ENCODE measurements at regions not wholly inside any gene's neighbourhood (a gene's known extent, or its start where the extent isn't known, plus 50 kb on each side); places are given as distances from the start of the nearest gene placed in this dataset.

DNA sequence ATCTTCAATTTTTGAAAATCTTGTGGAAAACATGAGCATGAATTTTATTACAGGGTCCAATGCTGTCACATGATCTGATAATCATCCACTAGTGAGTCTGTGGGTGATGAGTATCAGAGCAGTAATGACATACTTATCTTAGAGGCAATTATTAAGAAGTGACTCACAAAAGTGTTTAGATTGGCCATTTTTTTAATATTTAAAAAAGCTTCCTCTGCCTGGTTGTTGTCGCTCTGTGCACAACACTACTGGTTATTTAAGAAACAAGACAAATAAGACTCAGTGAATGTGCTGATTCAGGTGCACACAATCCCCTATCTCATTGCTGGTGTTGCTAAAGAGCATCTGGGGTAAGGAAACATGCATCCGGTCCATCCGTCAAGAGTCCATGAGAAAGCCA is 665.8 kb upstream of the ZEB2 start:
- FAIRE-seq: no peak
- 85 to 89% (median 87%) methylated on average over 3 of the region's 3 CpGs for WGBS, 3 donors
- Histone ChIP-seq H3K36me3 (ENCODE audit: control insufficient read depth in 3 of 3, insufficient read depth in 2 of 3, low read depth in 1 of 3, low read length in 3 of 3) (no peaks in the 10 kb centered on the region), H3K4me3 (ENCODE audit: low read depth in 1 of 3, low read length in 3 of 3) (no peak overlapping the region), H3K4me1 (ENCODE audit: control insufficient read depth in 3 of 3, insufficient read depth in 2 of 3, low read depth in 1 of 3, low read length in 2 of 3) (no peaks in the 10 kb centered on the region), H3K9me3 (ENCODE audit: control insufficient read depth in 2 of 2, insufficient read depth in 1 of 2, low read depth in 1 of 2, low read length in 1 of 2) (no peaks in the 10 kb centered on the region), H3K27ac (ENCODE audit: low read depth in 1 of 3, low read length in 2 of 3) (no peak overlapping the region), H3K27me3 (ENCODE audit: control insufficient read depth in 3 of 3, insufficient read depth in 3 of 3, low read length in 3 of 3) (no peaks in the 10 kb centered on the region)
- DNase-seq: no peak

DNA sequence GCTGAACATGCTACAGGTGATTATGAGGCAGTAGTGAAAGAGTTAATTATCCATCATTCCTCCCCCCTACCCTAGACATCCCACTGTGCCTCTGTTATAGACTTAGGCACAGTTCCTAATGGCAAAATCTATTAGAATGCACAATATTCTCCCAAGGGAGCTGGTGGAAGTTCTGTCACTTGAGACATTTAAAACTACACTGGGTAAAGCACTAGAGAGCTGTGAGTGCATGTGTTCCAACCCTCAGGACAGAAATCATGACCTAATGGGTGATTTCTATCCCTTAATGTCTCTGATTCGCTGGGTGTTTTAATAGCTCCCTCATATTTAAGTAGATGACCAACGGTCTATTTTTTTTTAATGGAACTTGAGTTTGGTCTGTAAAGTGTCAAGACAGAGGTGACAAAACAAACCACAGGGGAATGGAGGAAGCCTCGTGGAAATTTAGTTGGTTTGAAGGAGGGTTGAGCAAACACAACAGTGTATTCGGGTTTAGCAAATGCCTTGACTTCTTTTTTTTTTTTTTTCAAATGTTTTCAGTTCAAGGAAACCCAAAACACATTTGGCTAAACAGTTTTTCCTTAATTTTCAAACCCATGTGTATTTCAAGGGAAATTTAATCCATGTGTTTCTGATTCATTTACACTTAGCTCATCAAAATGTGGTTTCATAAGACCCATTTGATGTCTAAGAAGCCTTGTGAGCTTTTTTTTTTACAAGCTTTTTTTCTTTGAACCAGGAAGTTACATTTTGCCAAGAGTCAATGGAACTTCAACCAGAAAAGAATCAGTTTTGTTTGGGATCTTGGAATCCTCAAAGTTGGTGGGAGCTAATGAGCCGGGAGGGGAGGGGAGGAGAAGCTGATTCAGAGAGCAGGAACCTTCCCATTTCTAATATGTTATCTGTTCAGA is 665.1 kb upstream of the ZEB2 start:
- Histone ChIP-seq H3K4me3 (ENCODE audit: low read depth in 1 of 3, low read length in 3 of 3) (no peak overlapping the region), H3K27ac (ENCODE audit: low read depth in 1 of 3, low read length in 2 of 3) (no peak overlapping the region), H3K4me1 (ENCODE audit: control insufficient read depth in 3 of 3, insufficient read depth in 2 of 3, low read depth in 1 of 3, low read length in 2 of 3) (no peaks in the 10 kb centered on the region), H3K9me3 (ENCODE audit: control insufficient read depth in 2 of 2, insufficient read depth in 1 of 2, low read depth in 1 of 2, low read length in 1 of 2) (no peaks in the 10 kb centered on the region), H3K27me3 (ENCODE audit: control insufficient read depth in 3 of 3, insufficient read depth in 3 of 3, low read length in 3 of 3) (no peaks in the 10 kb centered on the region), H3K36me3 (ENCODE audit: control insufficient read depth in 3 of 3, insufficient read depth in 2 of 3, low read depth in 1 of 3, low read length in 3 of 3) (no peaks in the 10 kb centered on the region)
- no peak for DNase-seq
- whole genome bisulfite sequencing, 3 donors: 66 to 74% (median 73%) methylated on average over 5 of the region's 5 CpGs
- no peak for FAIRE-seq

GRCh38 chr2:145169285-145169684 is 649.4 kb upstream of the ZEB2 start:
- Histone ChIP-seq H3K36me3 (ENCODE audit: control insufficient read depth in 3 of 3, insufficient read depth in 2 of 3, low read depth in 1 of 3, low read length in 3 of 3) (no peaks in the 10 kb centered on the region), H3K27me3 (ENCODE audit: control insufficient read depth in 3 of 3, insufficient read depth in 3 of 3, low read length in 3 of 3) (no peaks in the 10 kb centered on the region), H3K4me3 (ENCODE audit: low read depth in 1 of 3, low read length in 3 of 3) (no peak overlapping the region), H3K27ac (ENCODE audit: low read depth in 1 of 3, low read length in 2 of 3) (no peak overlapping the region), H3K4me1 (ENCODE audit: control insufficient read depth in 3 of 3, insufficient read depth in 2 of 3, low read depth in 1 of 3, low read length in 2 of 3) (no peaks in the 10 kb centered on the region), H3K9me3 (ENCODE audit: control insufficient read depth in 2 of 2, insufficient read depth in 1 of 2, low read depth in 1 of 2, low read length in 1 of 2) (no peaks in the 10 kb centered on the region)
- DNase-seq (no peak), FAIRE-seq (no peak)
- WGBS, 3 donors: 78 to 90% (median 86%) methylated on average over 2 of the region's 2 CpGs

- FAIRE-seq (no peak), DNase-seq (no peak)
- no peaks in the 10 kb centered on the region for H3K4me1 ChIP-seq (ENCODE audit: control insufficient read depth in 3 of 3, insufficient read depth in 2 of 3, low read depth in 1 of 3, low read length in 2 of 3)
- no peaks in the 10 kb centered on the region for H3K27me3 ChIP-seq (ENCODE audit: control insufficient read depth in 3 of 3, insufficient read depth in 3 of 3, low read length in 3 of 3)
- no peaks in the 10 kb centered on the region for H3K9me3 ChIP-seq (ENCODE audit: control insufficient read depth in 2 of 2, insufficient read depth in 1 of 2, low read depth in 1 of 2, low read length in 1 of 2)
- H3K4me3 ChIP-seq (ENCODE audit: low read depth in 1 of 3, low read length in 3 of 3): no peak overlapping the region
- 75 to 86% (median 84%) methylated on average over 5 of the region's 5 CpGs for WGBS, 3 donors
- H3K27ac ChIP-seq (ENCODE audit: low read depth in 1 of 3, low read length in 2 of 3): no peak overlapping the region
- H3K36me3 ChIP-seq (ENCODE audit: control insufficient read depth in 3 of 3, insufficient read depth in 2 of 3, low read depth in 1 of 3, low read length in 3 of 3): no peaks in the 10 kb centered on the region
Measured at GRCh38 chr2:145168091-145168490, 648.2 kb upstream of the ZEB2 start.

- no peaks in the 10 kb centered on the region for H3K9me3 ChIP-seq (ENCODE audit: control insufficient read depth in 2 of 2, insufficient read depth in 1 of 2, low read depth in 1 of 2, low read length in 1 of 2)
- H3K36me3 ChIP-seq (ENCODE audit: control insufficient read depth in 3 of 3, insufficient read depth in 2 of 3, low read depth in 1 of 3, low read length in 3 of 3): no peaks in the 10 kb centered on the region
- H3K27ac ChIP-seq (ENCODE audit: low read depth in 1 of 3, low read length in 2 of 3): no peak overlapping the region
- H3K4me3 ChIP-seq (ENCODE audit: low read depth in 1 of 3, low read length in 3 of 3): no peak overlapping the region
- H3K27me3 ChIP-seq (ENCODE audit: control insufficient read depth in 3 of 3, insufficient read depth in 3 of 3, low read length in 3 of 3): no peaks in the 10 kb centered on the region
- no peak for FAIRE-seq
- DNase-seq: no peak
- H3K4me1 ChIP-seq (ENCODE audit: control insufficient read depth in 3 of 3, insufficient read depth in 2 of 3, low read depth in 1 of 3, low read length in 2 of 3): no peaks in the 10 kb centered on the region
Measured at GRCh38 chr2:145166731-145167302, 646.9 kb upstream of the ZEB2 start.

DNA sequence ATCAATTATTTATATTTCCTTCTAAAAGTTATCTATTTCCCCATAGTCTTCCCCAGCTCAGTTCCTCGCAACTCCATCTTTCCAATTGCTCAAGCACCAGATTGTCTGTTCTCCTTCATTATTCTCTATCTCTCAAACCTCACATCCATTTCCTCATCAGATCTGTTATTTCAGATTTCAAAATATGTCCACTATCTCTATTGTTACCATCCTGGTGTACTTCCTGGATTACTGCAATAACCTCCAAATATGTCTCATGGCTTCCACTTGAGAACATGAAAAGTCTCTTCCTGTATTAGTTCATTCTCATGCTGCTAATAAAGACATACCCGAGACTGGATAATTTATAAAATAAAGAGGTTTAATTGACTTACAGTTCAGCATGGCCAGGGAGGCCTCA is 641.7 kb upstream of the ZEB2 start:
- Histone ChIP-seq H3K27me3 (ENCODE audit: control insufficient read depth in 3 of 3, insufficient read depth in 3 of 3, low read length in 3 of 3) (no peaks in the 10 kb centered on the region), H3K4me1 (ENCODE audit: control insufficient read depth in 3 of 3, insufficient read depth in 2 of 3, low read depth in 1 of 3, low read length in 2 of 3) (no peaks in the 10 kb centered on the region), H3K4me3 (ENCODE audit: low read depth in 1 of 3, low read length in 3 of 3) (no peak overlapping the region), H3K9me3 (ENCODE audit: control insufficient read depth in 2 of 2, insufficient read depth in 1 of 2, low read depth in 1 of 2, low read length in 1 of 2) (no peaks in the 10 kb centered on the region), H3K27ac (ENCODE audit: low read depth in 1 of 3, low read length in 2 of 3) (no peak overlapping the region), H3K36me3 (ENCODE audit: control insufficient read depth in 3 of 3, insufficient read depth in 2 of 3, low read depth in 1 of 3, low read length in 3 of 3) (no peaks in the 10 kb centered on the region)
- no peak for FAIRE-seq
- WGBS, 3 donors: 84 to 92% (median 88%) methylated on average over 2 of the region's 2 CpGs
- no peak for DNase-seq

- no peaks in the 10 kb centered on the region for H3K36me3 ChIP-seq (ENCODE audit: control insufficient read depth in 3 of 3, insufficient read depth in 2 of 3, low read depth in 1 of 3, low read length in 3 of 3)
- H3K27me3 ChIP-seq (ENCODE audit: control insufficient read depth in 3 of 3, insufficient read depth in 3 of 3, low read length in 3 of 3): no peaks in the 10 kb centered on the region
- DNase-seq: no peak
- no peaks in the 10 kb centered on the region for H3K4me1 ChIP-seq (ENCODE audit: control insufficient read depth in 3 of 3, insufficient read depth in 2 of 3, low read depth in 1 of 3, low read length in 2 of 3)
- H3K4me3 ChIP-seq (ENCODE audit: low read depth in 1 of 3, low read length in 3 of 3): no peak overlapping the region
- no peak overlapping the region for H3K27ac ChIP-seq (ENCODE audit: low read depth in 1 of 3, low read length in 2 of 3)
- no peak for FAIRE-seq
- 67 to 89% (median 85%) methylated on average over 1 of the region's 1 CpG for WGBS, 3 donors
- H3K9me3 ChIP-seq (ENCODE audit: control insufficient read depth in 2 of 2, insufficient read depth in 1 of 2, low read depth in 1 of 2, low read length in 1 of 2): no peaks in the 10 kb centered on the region
Measured at GRCh38 chr2:145160855-145161254, 640.9 kb upstream of the ZEB2 start.

DNA sequence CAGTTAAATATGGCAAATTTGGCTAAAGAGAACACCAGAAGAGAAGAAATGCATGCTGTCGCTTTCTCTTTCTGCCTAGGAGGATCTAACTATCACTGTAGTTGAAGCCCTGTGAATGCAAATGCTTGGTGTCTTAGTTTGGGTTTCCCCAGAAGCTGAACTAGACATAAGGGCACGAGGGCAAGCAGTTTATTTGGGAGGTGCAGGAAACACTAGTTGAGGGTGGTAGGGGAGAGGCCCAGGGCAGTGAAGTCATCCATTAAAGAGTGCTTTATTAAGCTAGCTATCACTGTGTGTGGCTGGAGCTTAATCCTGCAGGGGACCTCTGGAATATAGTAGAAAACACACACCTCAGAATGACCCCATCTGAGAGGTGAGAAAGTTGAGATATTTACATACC is 639.8 kb upstream of the ZEB2 start:
- 54 to 69% (median 57%) methylated on average over 2 of the region's 2 CpGs for WGBS, 3 donors
- DNase-seq (no peak), FAIRE-seq (no peak)
- no peaks in the 10 kb centered on the region for H3K27me3 ChIP-seq (ENCODE audit: control insufficient read depth in 3 of 3, insufficient read depth in 3 of 3, low read length in 3 of 3)
- H3K4me1 ChIP-seq (ENCODE audit: control insufficient read depth in 3 of 3, insufficient read depth in 2 of 3, low read depth in 1 of 3, low read length in 2 of 3): no peaks in the 10 kb centered on the region
- H3K4me3 ChIP-seq (ENCODE audit: low read depth in 1 of 3, low read length in 3 of 3): no peak overlapping the region
- H3K36me3 ChIP-seq (ENCODE audit: control insufficient read depth in 3 of 3, insufficient read depth in 2 of 3, low read depth in 1 of 3, low read length in 3 of 3): no peaks in the 10 kb centered on the region
- H3K9me3 ChIP-seq (ENCODE audit: control insufficient read depth in 2 of 2, insufficient read depth in 1 of 2, low read depth in 1 of 2, low read length in 1 of 2): no peaks in the 10 kb centered on the region
- H3K27ac ChIP-seq (ENCODE audit: low read depth in 1 of 3, low read length in 2 of 3): no peak overlapping the region
